Esophagus squamous epithelium (tissue), 5 donors: ENCODE measurements at regions not wholly inside any gene's neighbourhood (a gene's known extent, or its start where the extent isn't known, plus 50 kb on each side); places are given as distances from the start of the nearest gene placed in this dataset.

Experiments
- DNase-seq: peaks from one replicate; lab custom pipeline; 2025; lab: John Stamatoyannopoulos, UW
- H3K27ac ChIP-seq, 4 donors: fragments of 200-600 bp; sonication (generic); one replicate each; pipeline ENCODE4 v1.5.1; 2016 to 2019; ENCODE audit warnings: mild to moderate bottlenecking in 1 of 4
- H3K27me3 ChIP-seq, 4 donors: fragments of 200-600 bp; sonication (generic); 1 replicate in 3 of 4; 2 replicates in 1 of 4; pipeline versions ENCODE4 v1.5.1 to v1.6.0; 2017 to 2021; ENCODE audit warnings: antibody characterized with exemption in 1 of 4
- H3K36me3 ChIP-seq, 3 donors: fragments of 200-600 bp; sonication (generic); one replicate each; pipeline ENCODE4 v1.5.1; 2016 to 2019
- H3K4me1 ChIP-seq, 3 donors: fragments of 200-600 bp; sonication (generic); one replicate each; pipeline ENCODE4 v1.5.1; 2017 to 2019
- H3K4me3 ChIP-seq, 4 donors: fragments of 200-600 bp; sonication (generic); 1 replicate in 3 of 4; 2 replicates in 1 of 4; pipeline ENCODE4 v1.5.1; 2016 to 2019; ENCODE audit warnings: mild to moderate bottlenecking in 2 of 4, moderate library complexity in 1 of 4
- H3K9me3 ChIP-seq, 3 donors: fragments of 200-600 bp; sonication (generic); one replicate each; pipeline ENCODE4 v1.5.1; 2016 to 2019
- CTCF ChIP-seq, 6 experiments: fragments of 450-650 bp in 4 of 6; fragments of 200-600 bp in 2 of 6; sonication (generic) in 2 of 6; IDR thresholded peaks; one replicate each; pipeline ENCODE4 v1.5.1; 2016 to 2019; ENCODE audit warnings: antibody characterized with exemption in 6 of 6, mild to moderate bottlenecking in 4 of 6, moderate library complexity in 4 of 6
- POLR2A ChIP-seq, 4 donors: fragments of 450-650 bp; IDR thresholded peaks; one replicate each; pipeline ENCODE4 v1.6.1; 2017; ENCODE audit warnings: antibody characterized with exemption in 4 of 4, mild to moderate bottlenecking in 4 of 4, moderate library complexity in 3 of 4
- WGBS, 2 donors: methylation state at CpG; one replicate each; pipeline ENCODE4 v1.1.5; 2018; 5-methylcytosine and 5-hydroxymethylcytosine counted together
- intact Hi-C: fragments of 100-400 bp; cut with DNase I; formaldehyde crosslinking; loops from one replicate; pipeline ENCODE4 v1.15.0; 2022
- donor health status: DM: yes; HTN: yes; CAD: no.

DNA sequence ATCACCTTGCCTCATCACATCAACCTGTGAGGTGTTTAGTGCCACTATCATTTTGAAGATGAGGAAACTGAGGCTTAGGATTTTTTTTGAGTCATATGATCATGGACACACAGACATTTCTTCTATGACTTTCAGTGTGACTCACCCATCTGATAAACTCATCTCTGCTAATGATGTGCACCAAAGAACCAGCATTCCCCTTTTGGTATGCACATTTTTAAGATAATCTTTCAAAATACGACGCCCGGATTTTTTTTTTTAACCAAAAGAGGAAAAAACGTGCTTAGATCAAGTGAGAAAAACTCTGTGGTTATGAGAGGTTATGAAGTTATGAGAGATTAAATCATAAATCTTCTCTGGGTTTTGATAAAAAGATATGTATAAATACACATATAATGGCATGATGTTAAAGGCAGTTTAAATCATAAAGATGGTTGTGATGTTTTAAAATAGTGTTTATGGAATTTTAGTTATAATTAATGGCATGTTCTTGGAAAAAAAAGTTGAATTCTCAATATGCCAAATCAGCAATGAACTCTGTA, 948.1 kb downstream of the TMTC2 start:
- Histone ChIP-seq H3K4me1 (no peaks in the 10 kb centered on the region), H3K9me3 (no peaks in the 10 kb centered on the region), H3K27ac (no peak overlapping the region), H3K4me3 (no peak overlapping the region), H3K27me3 (no peaks in the 10 kb centered on the region), H3K36me3 (no peaks in the 10 kb centered on the region)
- 65 to 75% methylated on average over 4 of the region's 4 CpGs for WGBS, 2 donors
- no peak for TF ChIP-seq POLR2A (IDR thresholded peaks at IDR 0.05)
- TF ChIP-seq CTCF (IDR thresholded peaks at IDR 0.05), result no peak
- DNase-seq, result no peak
- intact Hi-C loops, result no loop called here

GRCh38 chr12:83630526-83630925, 943.8 kb downstream of the TMTC2 start:
- intact Hi-C loops, result no loop called here
- Histone ChIP-seq H3K27me3 (no peaks in the 10 kb centered on the region), H3K4me3 (no peak overlapping the region), H3K36me3 (no peaks in the 10 kb centered on the region), H3K9me3 (no peaks in the 10 kb centered on the region), H3K27ac (no peak overlapping the region), H3K4me1 (no peaks in the 10 kb centered on the region)
- TF ChIP-seq CTCF (IDR thresholded peaks at IDR 0.05), result no peak
- TF ChIP-seq POLR2A (IDR thresholded peaks at IDR 0.05), result no peak
- DNase-seq, result no peak
- WGBS, 2 donors, result 77 to 85% methylated on average over 1 of the region's 1 CpG

- Histone ChIP-seq H3K27ac (no peak overlapping the region), H3K9me3 (no peaks in the 10 kb centered on the region), H3K27me3 (no peaks in the 10 kb centered on the region), H3K4me3 (no peak overlapping the region), H3K36me3 (no peaks in the 10 kb centered on the region), H3K4me1 (no peaks in the 10 kb centered on the region)
- intact Hi-C loops, result no loop called here
- TF ChIP-seq POLR2A (IDR thresholded peaks at IDR 0.05) (no peak), CTCF (IDR thresholded peaks at IDR 0.05) (no peak)
- 54 to 82% methylated on average over 2 to 3 of the region's 3 CpGs for WGBS, 2 donors
- DNase-seq, result no peak
Measured at GRCh38 chr12:83629931-83630330, 943.2 kb downstream of the TMTC2 start.

GRCh38 chr12:83622205-83622604, 935.5 kb downstream of the TMTC2 start:
- H3K27me3 ChIP-seq, result no peaks in the 10 kb centered on the region
- TF ChIP-seq CTCF (IDR thresholded peaks at IDR 0.05), result no peak
- no peak for TF ChIP-seq POLR2A (IDR thresholded peaks at IDR 0.05)
- H3K9me3 ChIP-seq, result no peaks in the 10 kb centered on the region
- WGBS, 2 donors, result 26 to 29% methylated on average over 1 of the region's 1 CpG
- no peak overlapping the region for H3K27ac ChIP-seq
- no peak overlapping the region for H3K4me3 ChIP-seq
- DNase-seq, result no peak
- intact Hi-C loops, result no loop called here
- H3K4me1 ChIP-seq, result no peaks in the 10 kb centered on the region
- H3K36me3 ChIP-seq, result no peaks in the 10 kb centered on the region

- Histone ChIP-seq H3K4me1 (no peaks in the 10 kb centered on the region), H3K27ac (no peak overlapping the region), H3K27me3 (no peaks in the 10 kb centered on the region), H3K4me3 (no peak overlapping the region), H3K36me3 (no peaks in the 10 kb centered on the region), H3K9me3 (no peaks in the 10 kb centered on the region)
- no peak for DNase-seq
- intact Hi-C loops, result no loop called here
- TF ChIP-seq CTCF (IDR thresholded peaks at IDR 0.05) (no peak), POLR2A (IDR thresholded peaks at IDR 0.05) (no peak)
Measured at GRCh38 chr12:83619973-83620372, 933.3 kb downstream of the TMTC2 start.
